ENCODE measurements at regions not wholly inside any gene's neighbourhood (a gene's known extent, or its start where the extent isn't known, plus 50 kb on each side); places are given as distances from the start of the nearest gene placed in this dataset.

DNA sequence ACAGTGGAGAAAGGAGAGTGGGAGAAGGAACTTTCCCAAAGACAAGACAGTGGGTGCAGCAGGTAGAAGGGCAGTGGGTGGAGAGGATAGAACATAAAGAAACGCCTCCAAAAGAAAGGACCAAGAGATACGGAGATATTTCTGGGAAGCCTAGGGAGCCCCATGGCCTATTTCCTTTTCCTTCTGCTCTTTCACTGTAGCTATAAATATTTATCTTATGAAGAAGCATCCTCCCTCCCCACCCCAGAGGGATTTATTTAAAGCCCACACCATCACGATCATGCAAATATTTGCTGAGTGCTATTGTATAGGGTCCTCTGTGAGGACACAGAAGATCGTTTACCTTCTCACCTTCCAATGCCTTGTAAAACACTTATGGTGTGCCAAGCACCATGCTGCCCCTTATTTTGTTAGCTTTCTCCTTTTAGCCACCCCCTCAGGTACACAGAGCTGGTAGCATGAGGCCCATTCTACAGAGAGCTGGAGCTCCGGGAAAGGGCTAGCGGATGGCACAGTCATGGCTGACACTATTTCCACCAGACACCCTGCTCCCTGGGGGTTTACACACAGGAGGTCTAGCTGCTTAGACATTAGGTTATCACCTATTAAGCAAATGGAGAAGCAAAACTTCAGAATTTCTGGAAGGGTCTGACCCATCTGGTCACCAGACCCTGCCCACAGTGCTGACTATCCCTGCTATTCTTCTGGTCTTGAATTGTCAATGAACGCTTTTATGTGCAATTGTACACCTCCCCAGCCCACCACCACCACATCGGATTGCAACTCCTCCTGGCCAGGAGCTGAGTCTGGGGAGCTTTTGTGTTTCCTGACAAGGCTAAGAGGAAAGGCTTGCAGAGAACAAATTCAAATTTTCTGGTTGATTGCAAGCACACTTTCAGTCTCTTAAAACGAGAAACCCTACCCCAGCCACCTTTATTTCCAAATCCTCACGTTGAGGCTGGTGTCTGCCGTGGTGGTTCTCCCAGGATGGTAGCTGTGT lies 91.8 kb upstream of the KLF7 start:
- no peak for DNase-seq (ENCODE audit: low read depth)

- no peak for DNase-seq (ENCODE audit: low read depth)
These were observed 92.7 kb upstream of the KLF7 start for GRCh38 chr2:207258263-207258991.

DNA sequence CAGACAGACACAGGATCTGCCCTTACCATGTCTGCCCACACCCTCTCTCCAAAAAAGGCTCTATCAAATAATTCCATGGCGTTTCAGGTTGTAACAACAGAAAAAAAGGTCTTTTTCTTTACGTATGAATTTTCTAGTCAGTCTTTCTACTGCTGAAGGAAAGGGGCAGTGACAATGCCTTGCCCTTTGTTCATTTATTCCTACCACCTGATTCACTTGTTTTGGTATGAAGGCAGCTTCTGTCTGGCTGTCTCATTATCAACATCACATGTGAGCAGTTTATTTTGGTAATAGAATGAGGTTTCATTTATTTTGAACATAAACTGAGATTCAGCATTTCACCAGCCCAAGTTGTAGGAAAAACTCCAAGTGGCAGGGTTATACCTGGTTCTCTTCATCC lies 94.3 kb upstream of the KLF7 start:
- DNase-seq (ENCODE audit: low read depth) = no peak

- DNase-seq (ENCODE audit: low read depth) = no peak
These were observed 95.2 kb upstream of the KLF7 start for GRCh38 chr2:207260947-207261346.

- DNase-seq (ENCODE audit: low read depth) = no peak
These were observed 98.6 kb upstream of the KLF7 start for GRCh38 chr2:207264310-207264709.

DNA sequence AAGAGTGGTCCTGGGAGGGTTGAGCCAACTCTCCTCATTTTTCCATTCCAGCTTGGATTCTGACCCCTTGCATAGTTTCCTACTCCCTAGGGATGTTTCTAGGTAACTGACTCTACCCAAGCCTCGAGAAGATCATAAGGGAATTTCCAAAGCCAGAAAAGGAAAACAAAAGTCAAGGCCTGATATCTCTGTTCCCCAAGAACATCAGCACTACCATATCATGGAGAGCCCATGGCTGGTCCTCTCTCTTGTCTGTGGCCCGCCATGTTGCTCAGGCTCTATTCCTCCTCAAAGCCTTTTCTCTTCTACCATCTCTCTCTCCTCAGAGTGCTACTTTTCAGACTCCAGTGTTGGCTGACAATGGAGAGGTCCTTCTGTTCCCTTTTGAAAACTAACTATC lies 99.6 kb upstream of the KLF7 start:
- no peak for DNase-seq (ENCODE audit: low read depth)

GRCh38 chr2:207265869-207266268 lies 100.1 kb upstream of the KLF7 start:
- no peak for DNase-seq (ENCODE audit: low read depth)

DNA sequence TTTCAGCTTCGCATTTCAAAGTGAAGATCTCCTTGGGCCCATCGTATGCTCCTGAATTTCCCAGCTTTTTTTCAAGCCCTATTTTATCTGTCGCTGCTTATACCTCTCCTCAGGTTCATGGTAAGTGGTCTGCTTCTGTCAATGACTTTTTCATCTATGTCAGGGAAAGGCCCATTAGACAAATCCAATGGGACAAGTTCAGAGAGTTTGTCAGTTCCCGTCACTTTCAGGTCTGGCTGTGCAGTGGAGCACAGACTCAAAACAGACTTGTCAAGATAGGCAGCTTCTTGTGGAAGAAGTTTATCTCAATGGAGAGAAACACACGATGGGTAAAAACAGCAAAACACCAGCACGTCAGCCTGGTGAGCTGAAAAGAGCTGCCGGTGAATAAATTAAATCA lies 100.9 kb upstream of the KLF7 start:
- no peak for DNase-seq (ENCODE audit: low read depth)

DNA sequence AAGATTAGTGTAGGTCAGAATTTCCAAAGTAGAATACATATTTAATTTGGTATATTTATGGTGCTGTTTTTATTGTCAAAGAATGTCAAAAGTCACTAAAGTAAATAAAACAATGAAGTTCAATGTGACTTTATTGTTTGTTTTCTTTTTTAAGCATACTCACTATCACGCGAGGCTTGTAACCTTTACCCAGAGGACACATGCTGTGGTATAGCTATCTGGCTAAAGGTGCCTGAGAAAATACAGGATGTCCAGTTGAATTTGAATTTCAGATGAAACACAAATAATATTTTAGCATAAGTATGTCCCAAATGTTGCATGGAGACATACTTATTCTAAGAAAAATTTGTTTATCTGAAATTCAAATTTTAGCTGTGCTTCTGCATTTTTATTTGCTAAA lies 103.3 kb upstream of the KLF7 start:
- no peak for DNase-seq (ENCODE audit: low read depth)

GRCh38 chr2:207274530-207275189 lies 108.9 kb upstream of the KLF7 start:
- no peak for DNase-seq (ENCODE audit: low read depth)

- no peak for DNase-seq (ENCODE audit: low read depth)
These were observed 110.0 kb upstream of the KLF7 start for GRCh38 chr2:207275779-207276178.

- no peak for DNase-seq (ENCODE audit: low read depth)
These were observed 110.5 kb upstream of the KLF7 start for GRCh38 chr2:207276248-207276647.

GRCh38 chr2:207276858-207277257 lies 111.1 kb upstream of the KLF7 start:
- DNase-seq (ENCODE audit: low read depth) = no peak

DNA sequence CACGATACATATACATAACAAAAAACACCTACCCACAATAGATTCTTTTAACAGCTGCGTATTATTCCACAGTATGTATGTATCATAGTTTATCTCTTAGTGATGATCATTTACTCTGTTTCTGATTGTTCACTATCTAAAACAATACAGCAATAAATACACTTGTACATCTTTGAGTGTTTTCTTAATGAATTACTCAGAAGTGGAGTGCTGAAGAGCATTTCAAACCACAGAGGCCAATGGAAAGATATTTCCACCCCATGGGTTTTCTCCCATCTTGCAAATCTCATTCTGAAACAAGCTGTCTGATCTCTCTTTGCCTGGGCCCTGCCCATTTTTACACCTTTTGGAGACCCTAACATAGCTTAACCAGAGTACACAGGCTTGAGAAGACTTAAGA lies 113.8 kb upstream of the KLF7 start:
- DNase-seq (ENCODE audit: low read depth) = no peak

- DNase-seq (ENCODE audit: low read depth) = no peak
These were observed 115.7 kb upstream of the KLF7 start for GRCh38 chr2:207281436-207281835.

GRCh38 chr2:207282916-207283315 lies 117.2 kb upstream of the KLF7 start:
- DNase-seq (ENCODE audit: low read depth) = no peak

- DNase-seq (ENCODE audit: low read depth) = no peak
These were observed 117.6 kb upstream of the KLF7 start for GRCh38 chr2:207283356-207283755.

DNA sequence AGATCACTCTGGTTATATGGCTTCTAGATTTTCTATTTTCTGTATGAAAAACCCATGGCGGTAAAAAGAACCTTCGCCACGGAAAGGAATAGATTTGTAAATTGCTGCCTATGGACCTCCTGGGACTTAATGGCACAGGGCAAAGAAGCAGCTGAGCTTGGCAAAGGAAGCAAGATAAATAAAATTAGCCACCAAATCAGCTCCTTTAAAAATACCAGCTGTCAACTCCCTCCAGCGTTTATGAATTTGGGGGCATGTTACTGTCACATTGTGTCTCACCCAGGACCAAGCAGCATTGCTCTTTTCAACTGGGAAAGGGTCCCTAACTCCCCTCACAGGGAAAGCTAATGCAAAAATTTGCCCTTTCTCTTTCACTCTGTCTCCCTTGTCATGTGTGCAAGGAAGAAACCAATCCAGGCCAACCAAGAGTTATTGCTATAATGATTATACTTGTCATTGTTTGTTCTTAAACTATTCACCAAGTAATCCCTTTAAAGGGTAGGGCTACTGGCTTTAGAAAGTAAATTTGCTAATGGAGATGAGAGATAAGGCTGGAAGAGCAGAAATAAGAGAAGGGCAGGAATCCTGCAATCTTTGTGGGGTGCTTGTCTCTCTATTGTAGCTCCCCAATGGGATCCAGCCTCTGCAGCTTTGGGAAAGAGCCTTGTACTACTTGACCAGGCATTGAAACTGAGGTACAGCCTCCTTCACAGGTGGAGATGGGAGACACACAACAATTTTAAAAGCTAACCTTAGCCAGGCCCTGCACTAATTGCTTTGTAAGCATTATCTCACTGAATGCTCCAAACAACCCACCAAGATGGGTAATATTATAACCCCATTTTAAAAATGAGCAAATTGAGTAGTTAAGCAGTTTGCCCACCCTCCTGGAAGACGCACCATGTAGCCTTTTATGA lies 119.1 kb upstream of the KLF7 start:
- DNase-seq (ENCODE audit: low read depth) = no peak

GRCh38 chr2:207285473-207285815 lies 119.7 kb upstream of the KLF7 start:
- no peak for DNase-seq (ENCODE audit: low read depth)

DNA sequence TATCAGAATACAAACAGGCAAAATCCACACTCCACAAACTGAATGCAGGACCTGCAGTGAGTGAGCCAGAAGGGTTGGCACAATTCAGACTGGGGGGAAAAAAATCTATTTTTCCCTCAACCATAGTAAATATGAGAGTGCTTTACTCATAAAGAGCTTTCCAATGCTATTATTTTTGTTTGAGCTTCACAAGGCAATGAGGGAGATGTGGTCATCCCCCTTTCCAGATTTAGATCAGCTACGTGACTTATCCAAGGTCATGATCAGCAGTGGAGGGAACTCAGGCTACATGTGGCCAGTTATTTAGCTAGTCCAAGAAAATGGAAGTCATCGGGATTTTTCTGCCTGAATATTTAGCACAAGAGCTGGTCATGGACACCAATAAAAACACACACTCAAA lies 120.4 kb upstream of the KLF7 start:
- DNase-seq (ENCODE audit: low read depth) = no peak

DNA sequence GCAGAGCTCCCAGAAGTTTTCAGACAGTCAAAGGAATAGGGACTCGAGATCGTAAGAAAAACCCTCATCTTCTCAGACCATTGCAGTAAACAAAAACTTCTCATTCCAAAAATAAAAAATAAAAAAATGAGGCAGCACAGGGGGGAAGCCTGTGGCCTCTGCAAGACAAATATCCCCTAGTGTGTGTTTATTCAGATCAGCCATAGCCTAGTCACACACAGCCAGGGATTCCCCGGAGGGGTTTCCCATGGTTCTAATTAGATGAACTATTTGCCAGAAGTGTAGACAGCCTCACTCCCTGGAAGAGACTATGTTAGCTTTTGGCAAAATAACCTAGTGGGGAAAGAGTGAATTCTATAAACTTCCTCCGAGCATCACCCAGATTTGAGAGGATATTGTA lies 122.9 kb upstream of the KLF7 start:
- no peak for DNase-seq (ENCODE audit: low read depth)

All from stimulated activated CD8-positive, alpha-beta memory T cell treated with anti-CD3 and anti-CD28 coated beads, Interleukin-12 subunit alpha, Interleukin-12 subunit beta, amount 100 ng/mL, for 1 hour (primary cell).